Jurkat, Clone E6-1 (cell line): ENCODE measurements at regions not wholly inside any gene's neighbourhood (a gene's known extent, or its start where the extent isn't known, plus 50 kb on each side); places are given as distances from the start of the nearest gene placed in this dataset.

ENCODE experiments used
- DNase-seq: peaks from one replicate; pipeline ENCODE4 v3.0.0-alpha.2; 2011; ENCODE audit warnings: low read depth, low spot score
- H3K4me3 ChIP-seq: 2 replicates; pipeline ENCODE4 v1.5.1; 2011; ENCODE audit warnings: mild to moderate bottlenecking, low read length, control low read depth, moderate library complexity

DNA sequence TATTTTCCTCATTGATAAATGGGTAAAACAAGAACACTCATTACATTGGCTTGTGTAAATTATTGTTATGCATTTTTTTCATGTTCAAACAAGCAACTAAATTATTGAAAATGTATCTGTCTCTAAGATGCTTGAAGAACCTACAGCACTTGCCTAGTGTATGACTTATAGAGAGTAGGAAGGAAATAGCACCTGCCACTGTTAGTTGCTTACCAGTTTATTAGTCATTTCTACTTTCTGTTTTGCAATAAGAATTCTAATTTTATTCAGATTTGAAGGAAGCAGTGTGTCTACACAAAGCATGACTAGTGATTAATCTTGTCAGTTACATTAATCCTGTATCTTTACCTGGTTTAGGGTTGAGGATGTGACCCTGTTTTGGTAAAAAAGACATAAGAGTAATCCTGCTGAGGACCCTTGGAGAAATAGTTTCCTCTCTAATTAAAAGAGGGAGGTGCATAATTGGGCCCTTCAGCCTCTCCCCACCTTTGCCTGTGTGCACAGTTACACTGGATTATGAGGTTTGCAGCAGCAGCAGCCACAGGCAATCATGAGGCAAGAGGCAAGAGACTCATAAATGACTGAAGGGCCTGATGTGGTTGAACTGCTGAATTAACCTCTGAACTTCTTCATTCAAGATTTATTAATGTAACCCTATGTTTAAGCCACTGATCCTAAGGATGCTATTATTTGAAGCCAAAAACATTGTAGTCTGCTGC lies 1202.1 kb downstream of the ADGRL3 start:
- DNase-seq, result no peak
- no peak overlapping the region for H3K4me3 ChIP-seq

DNA sequence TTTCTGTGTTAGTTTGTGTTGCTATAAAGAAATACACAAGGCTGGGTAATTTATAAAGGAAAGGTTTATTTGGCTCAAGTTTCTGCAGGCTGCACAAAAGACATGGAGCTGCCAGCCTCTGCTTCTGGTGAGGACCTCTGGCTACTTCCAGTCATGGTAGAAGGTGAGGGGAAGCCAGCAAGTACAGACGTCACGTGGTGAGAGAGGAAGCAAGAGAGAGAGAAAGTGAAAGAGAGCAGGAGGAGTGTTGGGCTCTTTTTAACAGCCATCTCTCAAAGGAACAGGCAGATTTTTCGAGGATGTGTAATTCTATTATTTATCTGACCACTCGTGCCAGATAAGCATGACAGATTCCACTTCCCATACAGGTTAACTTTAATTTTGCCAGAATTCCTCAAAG lies 1199.1 kb downstream of the ADGRL3 start:
- H3K4me3 ChIP-seq, result no peak overlapping the region
- DNase-seq, result peak; percentile 15

GRCh38 chr4:62398318-62398717 lies 1198.2 kb downstream of the ADGRL3 start:
- no peak for DNase-seq
- H3K4me3 ChIP-seq, result no peak overlapping the region

DNA sequence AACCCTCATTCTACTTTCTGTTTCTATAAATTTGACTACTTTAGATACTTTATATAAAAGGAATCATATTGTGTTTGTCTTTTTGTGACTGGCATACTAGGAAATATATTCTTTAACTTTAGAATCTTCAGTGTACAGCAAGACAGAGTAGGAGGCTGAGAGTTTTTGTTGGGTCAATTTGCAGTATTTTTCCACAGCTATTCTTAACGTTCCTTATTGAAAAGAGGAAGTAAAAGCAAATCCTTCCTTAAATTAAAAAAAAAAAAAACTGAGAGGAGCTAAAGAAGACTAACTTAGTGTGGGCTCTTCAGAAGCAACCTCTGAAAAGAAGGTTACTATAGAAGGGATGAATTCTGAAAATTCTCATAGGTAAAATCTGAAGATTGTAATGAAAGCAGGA lies 1194.6 kb downstream of the ADGRL3 start:
- DNase-seq, result no peak
- no peak overlapping the region for H3K4me3 ChIP-seq

- no peak for DNase-seq
Observed at GRCh38 chr4:62387808-62388207, 1187.7 kb downstream of the ADGRL3 start.

DNA sequence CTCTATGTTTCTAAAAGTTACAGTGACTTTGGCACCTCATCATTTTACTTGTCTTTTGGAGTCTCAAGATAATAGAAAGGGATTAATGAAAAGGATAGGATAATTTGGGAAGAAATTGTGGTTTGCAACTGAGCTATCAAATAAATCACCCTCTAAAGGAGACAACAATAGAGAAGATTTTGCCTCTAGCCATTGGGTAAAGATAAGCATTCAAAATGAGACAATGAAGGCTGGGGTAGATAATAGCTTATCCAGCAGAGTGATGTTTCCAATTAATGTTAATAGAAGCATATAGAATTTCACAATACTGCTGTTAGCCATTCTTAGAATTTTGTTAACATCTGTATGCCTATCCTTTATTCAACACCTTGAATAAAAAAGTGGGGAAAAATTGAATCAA lies 1177.6 kb downstream of the ADGRL3 start:
- DNase-seq, result no peak
- no peak overlapping the region for H3K4me3 ChIP-seq

More at GRCh38 chr4:62387808-62388207, 1187.7 kb downstream of the ADGRL3 start:
- H3K4me3 ChIP-seq, result no peak overlapping the region

GRCh38 chr4:62377245-62377644 lies 1177.1 kb downstream of the ADGRL3 start:
- no peak overlapping the region for H3K4me3 ChIP-seq
- no peak for DNase-seq

DNA sequence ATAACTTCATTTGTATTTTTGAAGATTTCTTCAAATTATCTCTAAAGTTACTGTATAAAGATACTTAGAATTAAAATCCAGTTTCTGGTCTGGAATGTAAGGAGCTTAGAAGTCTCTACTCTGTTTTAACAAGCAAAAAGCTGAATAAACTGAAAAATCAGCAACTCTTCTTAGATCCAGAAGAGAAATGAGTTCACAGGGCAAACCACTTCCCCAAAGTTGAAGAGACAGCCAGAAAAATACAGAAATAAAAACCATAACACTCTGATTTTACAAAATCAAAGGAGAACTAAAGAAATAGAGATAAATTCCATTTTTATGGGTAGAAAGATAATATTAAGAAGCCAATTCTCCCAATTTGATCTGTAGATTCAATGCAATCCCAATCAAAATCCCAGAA lies 1166.8 kb downstream of the ADGRL3 start:
- no peak for DNase-seq
- no peak overlapping the region for H3K4me3 ChIP-seq

GRCh38 chr4:62360156-62360545 lies 1160.0 kb downstream of the ADGRL3 start:
- H3K4me3 ChIP-seq, result no peak overlapping the region
- no peak for DNase-seq

GRCh38 chr4:62359441-62360155 lies 1159.5 kb downstream of the ADGRL3 start:
- no peak overlapping the region for H3K4me3 ChIP-seq
- DNase-seq, result no peak

DNA sequence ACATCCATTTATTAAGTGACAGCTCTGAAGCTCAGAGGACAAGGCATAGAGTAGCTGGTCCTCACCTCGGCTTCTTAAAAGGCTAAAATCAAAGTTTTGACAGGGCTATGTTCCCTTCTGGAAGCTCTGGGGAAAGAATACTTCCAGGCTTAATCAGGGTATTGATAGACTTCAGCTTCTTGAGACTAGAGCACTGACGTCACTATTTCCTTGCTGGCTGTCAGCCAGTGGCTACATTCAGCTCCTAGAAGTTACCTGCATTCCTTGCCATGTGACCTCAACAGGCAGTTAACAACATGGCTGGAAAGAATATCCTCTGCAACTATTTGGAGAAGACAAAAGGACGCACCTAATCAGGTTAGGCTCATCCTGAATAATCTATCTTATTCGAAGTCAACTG lies 1144.8 kb downstream of the ADGRL3 start:
- H3K4me3 ChIP-seq, result no peak overlapping the region
- DNase-seq, result no peak

DNA sequence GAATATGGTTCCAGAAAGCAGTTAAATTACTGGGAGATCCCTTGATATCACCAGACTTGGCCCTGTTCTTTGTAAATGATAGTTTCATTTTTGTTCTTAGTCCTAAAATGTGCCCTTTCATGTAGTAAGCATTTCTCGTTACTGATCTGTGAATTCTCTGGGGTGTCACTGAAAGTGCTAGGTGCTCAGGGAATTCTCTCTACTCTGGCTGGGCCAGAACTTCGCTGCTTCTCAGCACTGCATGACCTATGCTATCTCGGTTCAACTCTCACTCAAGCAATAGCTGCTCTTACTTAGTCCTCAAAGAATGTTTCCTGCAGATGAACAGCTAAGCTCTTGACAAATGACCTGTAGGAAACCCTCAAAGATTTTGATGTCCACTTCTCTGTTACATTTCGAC lies 1144.3 kb downstream of the ADGRL3 start:
- no peak overlapping the region for H3K4me3 ChIP-seq
- no peak for DNase-seq

DNA sequence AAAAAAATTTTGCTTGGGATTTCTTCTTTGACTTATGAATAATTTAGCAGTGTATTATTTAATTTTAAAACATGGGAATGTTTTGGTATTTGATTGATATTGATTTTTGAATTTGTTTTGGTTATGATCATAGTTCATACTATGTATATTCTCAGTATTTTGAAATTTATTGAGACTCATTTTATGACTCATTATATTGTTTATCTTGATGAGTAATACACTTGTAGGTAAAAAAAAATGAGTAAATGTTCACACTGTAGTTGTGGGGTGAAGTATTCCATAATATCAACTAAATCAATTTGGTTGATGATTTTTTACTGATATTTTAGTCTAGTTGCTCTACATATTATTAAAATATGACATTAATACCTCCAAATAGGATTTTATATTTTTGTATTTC lies 1142.2 kb downstream of the ADGRL3 start:
- no peak for DNase-seq
- no peak overlapping the region for H3K4me3 ChIP-seq

- no peak for DNase-seq
- H3K4me3 ChIP-seq, result no peak overlapping the region
Observed at GRCh38 chr4:62328526-62328925, 1128.4 kb downstream of the ADGRL3 start.

DNA sequence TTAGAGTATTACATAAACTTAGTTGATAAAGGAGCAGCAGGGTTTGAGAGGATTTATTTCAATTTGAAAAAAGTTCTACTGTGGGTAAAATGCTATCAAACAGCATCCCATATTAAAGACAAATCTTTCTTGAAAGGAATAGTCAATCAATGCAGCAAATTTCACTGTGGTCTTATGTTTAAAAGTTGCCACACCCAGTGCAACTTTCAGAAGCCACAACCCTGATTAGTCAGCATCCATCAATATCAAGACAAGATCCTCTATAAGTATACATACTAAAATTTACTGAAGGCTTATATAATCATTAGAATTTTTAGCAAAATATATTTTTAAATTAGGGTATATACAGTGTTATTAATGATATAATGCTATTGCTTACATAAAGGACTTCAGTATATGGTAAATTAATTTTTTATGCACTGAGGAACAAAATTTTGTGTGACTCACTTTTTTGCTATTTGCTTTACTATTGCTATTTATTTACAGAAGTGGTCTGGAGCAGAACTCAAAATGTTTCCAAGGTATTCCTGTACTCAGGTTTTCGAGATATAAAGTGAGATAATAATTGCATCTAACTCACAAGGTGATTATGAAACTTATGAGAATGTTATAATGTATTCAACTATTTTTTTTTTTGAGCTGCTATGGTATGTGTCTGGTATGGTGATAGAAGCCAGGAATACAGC lies 1127.6 kb downstream of the ADGRL3 start:
- DNase-seq, result no peak
- no peak overlapping the region for H3K4me3 ChIP-seq

DNA sequence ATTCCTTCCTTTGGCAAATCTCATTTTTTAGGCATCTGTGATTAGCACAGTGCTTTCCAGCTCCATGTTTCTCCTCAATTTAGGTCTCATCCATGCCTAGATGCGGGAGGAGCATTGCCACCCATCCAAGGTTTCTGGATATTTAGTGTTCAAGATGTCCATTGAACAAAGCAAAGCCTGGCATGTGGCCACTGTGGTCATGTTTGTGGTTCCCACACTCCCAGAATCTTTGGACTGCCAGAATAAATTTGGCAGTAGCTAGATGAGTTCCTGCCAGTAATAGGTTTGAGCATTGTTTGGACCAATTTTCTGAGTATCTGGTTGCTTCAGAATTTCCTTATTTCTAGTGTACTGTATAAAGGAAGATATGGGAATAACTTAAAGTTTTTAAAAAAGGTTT lies 1124.1 kb downstream of the ADGRL3 start:
- no peak overlapping the region for H3K4me3 ChIP-seq
- no peak for DNase-seq

GRCh38 chr4:62320612-62321011 lies 1120.5 kb downstream of the ADGRL3 start:
- no peak for DNase-seq
- H3K4me3 ChIP-seq, result no peak overlapping the region

DNA sequence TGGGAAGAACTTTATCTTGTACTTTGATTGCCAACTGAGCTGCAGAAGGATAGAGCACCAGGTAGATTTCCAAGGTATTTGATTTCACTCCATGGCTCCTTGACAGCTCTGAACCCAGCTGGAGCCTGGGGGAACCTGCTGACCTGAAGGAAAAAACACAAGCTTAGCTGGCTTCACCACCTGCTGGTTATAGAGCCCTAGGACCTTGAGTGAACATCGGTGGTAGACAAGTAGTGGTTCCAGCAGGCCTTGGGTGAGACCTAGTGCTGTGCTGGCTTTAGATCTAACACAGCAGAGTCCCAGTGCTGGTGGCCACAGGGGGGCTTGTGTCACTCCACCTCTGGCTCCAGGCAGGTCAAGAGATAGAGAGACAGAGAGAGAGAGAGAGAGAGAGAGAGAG lies 1102.6 kb downstream of the ADGRL3 start:
- DNase-seq, result no peak
- no peak overlapping the region for H3K4me3 ChIP-seq

DNA sequence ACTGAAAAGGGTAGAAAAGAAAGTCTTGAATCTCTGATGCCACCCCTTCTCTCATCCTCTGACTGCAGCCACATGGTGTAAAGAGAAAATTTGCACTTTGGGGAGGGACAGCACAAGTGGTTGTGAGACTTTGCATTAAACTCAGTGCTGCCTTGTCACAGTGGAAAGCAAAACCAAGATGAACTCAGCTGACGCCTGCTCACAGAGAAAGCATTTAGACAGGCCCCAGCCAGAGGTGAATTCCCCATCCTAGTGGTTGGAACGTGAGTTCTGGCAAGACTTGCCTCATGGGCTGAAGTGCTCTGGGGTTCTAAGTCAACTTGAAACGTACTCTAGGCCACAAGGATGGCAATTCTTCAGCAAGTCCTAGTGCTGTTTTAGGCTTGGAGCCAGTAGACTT lies 1101.4 kb downstream of the ADGRL3 start:
- no peak overlapping the region for H3K4me3 ChIP-seq
- DNase-seq, result no peak

DNA sequence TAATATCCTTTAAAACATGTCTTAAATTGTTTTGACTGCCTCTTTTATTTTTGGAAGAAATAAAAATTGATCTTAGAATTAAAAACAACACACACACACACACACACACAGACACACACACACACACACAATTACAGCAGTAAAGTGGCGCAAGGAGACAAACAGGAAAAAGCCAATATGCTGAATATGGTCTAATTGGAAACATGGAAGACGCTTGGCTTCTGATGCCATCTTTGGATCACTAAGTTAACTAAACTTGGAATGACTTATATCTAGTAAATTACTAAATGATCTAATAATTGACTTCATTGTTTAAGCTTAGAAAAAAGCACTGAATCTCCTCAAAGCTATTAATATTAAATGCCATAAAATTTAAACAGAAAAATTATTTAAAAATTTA lies 1093.4 kb downstream of the ADGRL3 start:
- H3K4me3 ChIP-seq, result no peak overlapping the region
- no peak for DNase-seq
